ENCODE measurements at regions not wholly inside any gene's neighbourhood (a gene's known extent, or its start where the extent isn't known, plus 50 kb on each side); places are given as distances from the start of the nearest gene placed in this dataset.

GRCh38 chr3:1666865-1667264 lies 431.8 kb upstream of the CNTN4 start:
- no peaks in the 10 kb centered on the region for H4K20me1 ChIP-seq (ENCODE audit: control insufficient read depth, extremely low read depth, insufficient read depth, low read length)
- no peak overlapping the region for H2AFZ ChIP-seq (ENCODE audit: low read length)
- H3K4me3 ChIP-seq (replicated peaks in 1 of 4; ENCODE audit: control extremely low read depth in 1 of 4, insufficient read depth in 1 of 4, low read depth in 3 of 4, low read length in 4 of 4): no peak overlapping the region
- no peak overlapping the region for H3K4me2 ChIP-seq (ENCODE audit: extremely low read depth, insufficient read depth, low read length)
- no peak for DNase-seq (ENCODE audit: low read depth in 2 of 2)
- no peaks in the 10 kb centered on the region for H3K79me2 ChIP-seq (ENCODE audit: control insufficient read depth, insufficient read depth, low read length)
- H3K36me3 ChIP-seq (ENCODE audit: control insufficient read depth, insufficient read depth, low read length): no peaks in the 10 kb centered on the region
- H3K9me3 ChIP-seq (ENCODE audit: control insufficient read depth, insufficient read depth, low read depth, low read length): no peaks in the 10 kb centered on the region
- H3K9ac ChIP-seq (ENCODE audit: insufficient read depth, low read length): no peak overlapping the region
- no peaks in the 10 kb centered on the region for H3K4me1 ChIP-seq (ENCODE audit: control insufficient read depth, extremely low read depth, insufficient read depth, low read length)
- TF ChIP-seq CTCF (conservative IDR thresholded peaks at IDR 0.05 in 1 of 2, IDR thresholded peaks at IDR 0.05 in 1 of 2; ENCODE audit: low read depth in 1 of 2, low read length in 2 of 2) (no peak), EZH2 (IDR thresholded peaks at IDR 0.05; ENCODE audit: low read length, missing control alignments) (no peak)
- H3K27ac ChIP-seq (ENCODE audit: insufficient read depth, low read length): no peak overlapping the region
- H3K27me3 ChIP-seq (ENCODE audit: control insufficient read depth, insufficient read depth, low read length): no peaks in the 10 kb centered on the region

- DNase-seq (ENCODE audit: low read depth in 2 of 2): no peak
- Histone ChIP-seq H3K27me3 (ENCODE audit: control insufficient read depth, insufficient read depth, low read length) (no peaks in the 10 kb centered on the region), H2AFZ (ENCODE audit: low read length) (no peak overlapping the region), H3K27ac (ENCODE audit: insufficient read depth, low read length) (no peak overlapping the region), H3K4me2 (ENCODE audit: extremely low read depth, insufficient read depth, low read length) (no peak overlapping the region), H3K79me2 (ENCODE audit: control insufficient read depth, insufficient read depth, low read length) (no peaks in the 10 kb centered on the region), H3K9me3 (ENCODE audit: control insufficient read depth, insufficient read depth, low read depth, low read length) (no peaks in the 10 kb centered on the region), H4K20me1 (ENCODE audit: control insufficient read depth, extremely low read depth, insufficient read depth, low read length) (no peaks in the 10 kb centered on the region), H3K4me3 (replicated peaks in 1 of 4; ENCODE audit: control extremely low read depth in 1 of 4, insufficient read depth in 1 of 4, low read depth in 3 of 4, low read length in 4 of 4) (no peak overlapping the region), H3K4me1 (ENCODE audit: control insufficient read depth, extremely low read depth, insufficient read depth, low read length) (no peaks in the 10 kb centered on the region), H3K36me3 (ENCODE audit: control insufficient read depth, insufficient read depth, low read length) (no peaks in the 10 kb centered on the region), H3K9ac (ENCODE audit: insufficient read depth, low read length) (no peak overlapping the region)
- no peak for TF ChIP-seq EZH2 (IDR thresholded peaks at IDR 0.05; ENCODE audit: low read length, missing control alignments)
- TF ChIP-seq CTCF (conservative IDR thresholded peaks at IDR 0.05 in 1 of 2, IDR thresholded peaks at IDR 0.05 in 1 of 2; ENCODE audit: low read depth in 1 of 2, low read length in 2 of 2): no peak
Observed at GRCh38 chr3:1677576-1678156, 421.0 kb upstream of the CNTN4 start.

GRCh38 chr3:1692428-1692827 lies 406.2 kb upstream of the CNTN4 start:
- Histone ChIP-seq H2AFZ (ENCODE audit: low read length) (no peak overlapping the region), H3K9ac (ENCODE audit: insufficient read depth, low read length) (no peak overlapping the region), H3K4me1 (ENCODE audit: control insufficient read depth, extremely low read depth, insufficient read depth, low read length) (no peaks in the 10 kb centered on the region), H4K20me1 (ENCODE audit: control insufficient read depth, extremely low read depth, insufficient read depth, low read length) (no peaks in the 10 kb centered on the region), H3K36me3 (ENCODE audit: control insufficient read depth, insufficient read depth, low read length) (no peaks in the 10 kb centered on the region), H3K4me3 (replicated peaks in 1 of 4; ENCODE audit: control extremely low read depth in 1 of 4, insufficient read depth in 1 of 4, low read depth in 3 of 4, low read length in 4 of 4) (no peak overlapping the region), H3K27me3 (ENCODE audit: control insufficient read depth, insufficient read depth, low read length) (no peaks in the 10 kb centered on the region), H3K79me2 (ENCODE audit: control insufficient read depth, insufficient read depth, low read length) (no peaks in the 10 kb centered on the region), H3K27ac (ENCODE audit: insufficient read depth, low read length) (no peak overlapping the region), H3K4me2 (ENCODE audit: extremely low read depth, insufficient read depth, low read length) (no peak overlapping the region), H3K9me3 (ENCODE audit: control insufficient read depth, insufficient read depth, low read depth, low read length) (no peaks in the 10 kb centered on the region)
- DNase-seq (ENCODE audit: low read depth in 2 of 2): no peak
- no peak for TF ChIP-seq CTCF (conservative IDR thresholded peaks at IDR 0.05 in 1 of 2, IDR thresholded peaks at IDR 0.05 in 1 of 2; ENCODE audit: low read depth in 1 of 2, low read length in 2 of 2)
- no peak for TF ChIP-seq EZH2 (IDR thresholded peaks at IDR 0.05; ENCODE audit: low read length, missing control alignments)

Measured in fibroblast of lung (primary cell).